ENCODE measurements at regions not wholly inside any gene's neighbourhood (a gene's known extent, or its start where the extent isn't known, plus 50 kb on each side); places are given as distances from the start of the nearest gene placed in this dataset.

DNA sequence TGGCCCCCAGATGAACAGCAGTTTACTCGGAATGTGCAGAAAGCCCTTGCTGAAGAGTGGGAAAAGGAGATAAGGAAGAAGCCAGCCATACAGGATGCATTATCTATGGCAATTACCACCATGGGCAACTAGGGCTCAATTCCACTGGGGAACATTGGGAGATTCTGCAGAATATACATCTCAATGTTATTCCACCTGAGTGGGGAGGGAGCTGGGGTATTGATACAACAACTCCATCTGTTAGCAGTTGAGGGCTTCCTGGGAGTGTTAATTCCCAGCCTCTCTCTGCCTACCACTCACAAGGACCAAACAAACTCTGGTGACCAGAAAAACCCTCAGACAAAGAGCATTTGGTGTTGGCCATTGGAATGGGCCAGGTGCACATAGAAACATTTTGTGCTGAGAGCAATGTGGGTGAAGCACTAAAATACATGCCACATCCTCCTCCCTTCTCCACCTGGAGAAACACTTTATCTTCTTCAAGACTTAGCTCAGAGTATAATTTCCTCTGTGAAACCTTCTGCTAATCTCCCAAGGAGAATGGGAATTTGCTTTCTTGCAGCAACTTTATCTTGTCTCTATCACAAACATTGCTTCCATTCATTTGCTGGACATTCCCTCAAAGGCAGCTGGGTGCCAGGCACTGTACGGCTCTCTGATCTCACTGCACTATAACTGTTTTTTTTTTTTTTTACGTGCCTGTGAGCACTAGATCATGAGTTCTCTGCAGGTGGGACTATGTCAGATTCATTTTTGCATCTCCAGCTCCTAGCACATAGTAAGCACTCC is 292.2 kb downstream of the MN1 start:
- H4K5ac ChIP-seq (ENCODE audit: insufficient read length, low read depth, low read length), result no peak overlapping the region
- H3K4me3 Mint-ChIP-seq, result no peak overlapping the region
- H4K8ac ChIP-seq (replicated peaks; ENCODE audit: insufficient read length, low read depth, low read length), result no peak overlapping the region
- no peak overlapping the region for H3K4ac ChIP-seq (ENCODE audit: low read depth, low read length)
- WGBS (ENCODE audit: extremely low coverage, insufficient read length, low lambda C conversion rate), result no CpG with 5 or more reads among the region's 3 CpGs
- H4K20me1 ChIP-seq (ENCODE audit: control insufficient read depth, insufficient read depth, insufficient read length), result no peaks in the 10 kb centered on the region
- H3K23ac ChIP-seq (ENCODE audit: insufficient read length, low read depth, low read length), result no peak overlapping the region
- H3K27me3 Mint-ChIP-seq (ENCODE audit: low read depth), result peaks cover 80% of the 10 kb centered on the region
- H3K9me3 ChIP-seq (ENCODE audit: control insufficient read depth, low read depth, low read length), result no peaks in the 10 kb centered on the region
- TF ChIP-seq, protein P1, sequence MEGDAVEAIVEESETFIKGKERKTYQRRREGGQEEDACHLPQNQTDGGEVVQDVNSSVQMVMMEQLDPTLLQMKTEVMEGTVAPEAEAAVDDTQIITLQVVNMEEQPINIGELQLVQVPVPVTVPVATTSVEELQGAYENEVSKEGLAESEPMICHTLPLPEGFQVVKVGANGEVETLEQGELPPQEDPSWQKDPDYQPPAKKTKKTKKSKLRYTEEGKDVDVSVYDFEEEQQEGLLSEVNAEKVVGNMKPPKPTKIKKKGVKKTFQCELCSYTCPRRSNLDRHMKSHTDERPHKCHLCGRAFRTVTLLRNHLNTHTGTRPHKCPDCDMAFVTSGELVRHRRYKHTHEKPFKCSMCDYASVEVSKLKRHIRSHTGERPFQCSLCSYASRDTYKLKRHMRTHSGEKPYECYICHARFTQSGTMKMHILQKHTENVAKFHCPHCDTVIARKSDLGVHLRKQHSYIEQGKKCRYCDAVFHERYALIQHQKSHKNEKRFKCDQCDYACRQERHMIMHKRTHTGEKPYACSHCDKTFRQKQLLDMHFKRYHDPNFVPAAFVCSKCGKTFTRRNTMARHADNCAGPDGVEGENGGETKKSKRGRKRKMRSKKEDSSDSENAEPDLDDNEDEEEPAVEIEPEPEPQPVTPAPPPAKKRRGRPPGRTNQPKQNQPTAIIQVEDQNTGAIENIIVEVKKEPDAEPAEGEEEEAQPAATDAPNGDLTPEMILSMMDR (conservative IDR thresholded peaks at IDR 0.05), result no peak
- H2BK5ac ChIP-seq (ENCODE audit: insufficient read length, low read length), result no peak overlapping the region
- peaks cover 0 to 5% of the 10 kb centered on the region in 2 experiments; a peak in 2 of 4 replicates for H3K4me1 Mint-ChIP-seq
- H2BK20ac ChIP-seq (ENCODE audit: low read depth, low read length, poor library complexity, severe bottlenecking), result no peak overlapping the region
- no peaks in the 10 kb centered on the region for H3K9me3 Mint-ChIP-seq
- H2AFZ ChIP-seq (ENCODE audit: low read length), result no peak overlapping the region
- no peak overlapping the region for H4K91ac ChIP-seq (ENCODE audit: insufficient read length, low read depth, low read length)
- no peak overlapping the region for H3K27ac ChIP-seq (ENCODE audit: insufficient read length, low read depth, low read length)
- H3T11ph ChIP-seq (ENCODE audit: low read length), result no peak overlapping the region
- H3K79me1 ChIP-seq (ENCODE audit: insufficient read depth, low read depth, low read length, poor library complexity, severe bottlenecking), result no peaks in the 10 kb centered on the region
- H2BK120ac ChIP-seq (ENCODE audit: low read depth, low read length, poor library complexity, severe bottlenecking), result no peak overlapping the region
- no peak for DNase-seq
- H3K79me2 ChIP-seq (ENCODE audit: insufficient read depth, low read length), result no peaks in the 10 kb centered on the region
- H3K27ac Mint-ChIP-seq, result no peak overlapping the region
- H3K18ac ChIP-seq (ENCODE audit: insufficient read length, low read depth, low read length), result no peak overlapping the region
- no peaks in the 10 kb centered on the region for H3K27me3 ChIP-seq (ENCODE audit: insufficient read depth, low read length)
- H3K36me3 Mint-ChIP-seq (ENCODE audit: insufficient read depth in 1 of 3, low read depth in 3 of 3), result no peaks in the 10 kb centered on the region; a peak in 1 of 7 replicates
- H3K14ac ChIP-seq (ENCODE audit: insufficient read depth, low read length), result no peak overlapping the region
- no peak overlapping the region for H3K4me2 ChIP-seq (ENCODE audit: insufficient read depth, insufficient read length, low read length)
- no peak overlapping the region for H2BK15ac ChIP-seq (ENCODE audit: low read depth, low read length)
- no peak overlapping the region for H3K56ac ChIP-seq (ENCODE audit: insufficient read length, low read depth, low read length)
- H3K23me2 ChIP-seq (ENCODE audit: insufficient read length, low read depth, low read length, poor library complexity, severe bottlenecking), result no peaks in the 10 kb centered on the region
- no peak overlapping the region for H2BK12ac ChIP-seq (ENCODE audit: insufficient read length, low read depth, low read length)
- H3K4me1 ChIP-seq (ENCODE audit: insufficient read depth, low read length), result no peaks in the 10 kb centered on the region
- H3K9ac ChIP-seq (ENCODE audit: extremely low read depth, insufficient read length, low read length), result no peak overlapping the region
- no peak overlapping the region for H2AK5ac ChIP-seq (ENCODE audit: insufficient read length, low read length)
